MCF 10A (cell line): ENCODE measurements at regions not wholly inside any gene's neighbourhood (a gene's known extent, or its start where the extent isn't known, plus 50 kb on each side); places are given as distances from the start of the nearest gene placed in this dataset.

Experiments
- BruUV-seq: library from RNA; stranded (reverse); fragments of 400-500 nt; replicated peaks from 2 replicates; lab custom pipeline; 2021; lab: Mats Ljungman, UMichigan
- CTCF ChIA-PET: fragments of 300-600 bp; sonication (Branson Sonifier 250); formaldehyde crosslinking; extraction: SDS; loops from one replicate; lab custom pipeline; 2021; ENCODE audit warnings: antibody characterized with exemption, inconsistent platforms; lab: Yijun Ruan, JAX
- POLR2A ChIA-PET: fragments of 300-600, 350-650 bp; sonication (Branson Sonifier 250); formaldehyde crosslinking; extraction: SDS; loops from one replicate; lab custom pipeline; 2020; ENCODE audit warnings: antibody characterized with exemption, inconsistent platforms; lab: Yijun Ruan, JAX
- DNase-seq: peaks from one replicate; pipeline ENCODE4 v3.0.0-alpha.2; 2018; ENCODE audit not compliant: unreplicated experiment
- H3K27ac Mint-ChIP-seq: one replicate; pipeline ENCODE4 v1.8.0; 2022; ENCODE audit warnings: mild to moderate bottlenecking, low read depth, mixed read lengths; ENCODE audit not compliant: unreplicated experiment
- H3K27me3 Mint-ChIP-seq: one replicate; pipeline ENCODE4 v1.8.0; 2022; ENCODE audit warnings: mixed read lengths; ENCODE audit not compliant: insufficient read depth, unreplicated experiment
- H3K36me3 Mint-ChIP-seq: one replicate; pipeline ENCODE4 v1.8.0; 2022; ENCODE audit warnings: mild to moderate bottlenecking, moderate library complexity, mixed read lengths; ENCODE audit not compliant: insufficient read depth, unreplicated experiment
- H3K4me1 Mint-ChIP-seq: one replicate; pipeline ENCODE4 v1.8.0; 2022; ENCODE audit warnings: mixed read lengths; ENCODE audit not compliant: insufficient read depth, unreplicated experiment
- H3K4me3 Mint-ChIP-seq: one replicate; pipeline ENCODE4 v1.8.0; 2022; ENCODE audit warnings: mild to moderate bottlenecking, moderate library complexity, mixed read lengths; ENCODE audit not compliant: unreplicated experiment
- H3K9me3 Mint-ChIP-seq: one replicate; pipeline ENCODE4 v1.8.0; 2022; ENCODE audit warnings: mixed read lengths; ENCODE audit not compliant: unreplicated experiment
- intact Hi-C: fragments of 100-400 bp; cut with micrococcal nuclease; formaldehyde crosslinking; loops from 2 replicates; pipeline ENCODE4 v1.14.1; 2022
- TF ChIP-seq, protein P1 (sequence below): fragments of 200-600 bp; IDR thresholded peaks from one replicate; pipeline ENCODE4 v1.8.0; 2022; ENCODE audit warnings: antibody characterized with exemption, mild to moderate bottlenecking; ENCODE audit not compliant: unreplicated experiment

- ChIA-PET CTCF (no interaction called here), POLR2A (no interaction called here)
- Mint-ChIP-seq H3K27me3 (no peaks in the 10 kb centered on the region), H3K36me3 (no peaks in the 10 kb centered on the region), H3K9me3 (peaks cover 8% of the 10 kb centered on the region), H3K27ac (no peak overlapping the region), H3K4me3 (no peak overlapping the region), H3K4me1 (no peaks in the 10 kb centered on the region)
- DNase-seq: no peak
- TF ChIP-seq, protein P1, sequence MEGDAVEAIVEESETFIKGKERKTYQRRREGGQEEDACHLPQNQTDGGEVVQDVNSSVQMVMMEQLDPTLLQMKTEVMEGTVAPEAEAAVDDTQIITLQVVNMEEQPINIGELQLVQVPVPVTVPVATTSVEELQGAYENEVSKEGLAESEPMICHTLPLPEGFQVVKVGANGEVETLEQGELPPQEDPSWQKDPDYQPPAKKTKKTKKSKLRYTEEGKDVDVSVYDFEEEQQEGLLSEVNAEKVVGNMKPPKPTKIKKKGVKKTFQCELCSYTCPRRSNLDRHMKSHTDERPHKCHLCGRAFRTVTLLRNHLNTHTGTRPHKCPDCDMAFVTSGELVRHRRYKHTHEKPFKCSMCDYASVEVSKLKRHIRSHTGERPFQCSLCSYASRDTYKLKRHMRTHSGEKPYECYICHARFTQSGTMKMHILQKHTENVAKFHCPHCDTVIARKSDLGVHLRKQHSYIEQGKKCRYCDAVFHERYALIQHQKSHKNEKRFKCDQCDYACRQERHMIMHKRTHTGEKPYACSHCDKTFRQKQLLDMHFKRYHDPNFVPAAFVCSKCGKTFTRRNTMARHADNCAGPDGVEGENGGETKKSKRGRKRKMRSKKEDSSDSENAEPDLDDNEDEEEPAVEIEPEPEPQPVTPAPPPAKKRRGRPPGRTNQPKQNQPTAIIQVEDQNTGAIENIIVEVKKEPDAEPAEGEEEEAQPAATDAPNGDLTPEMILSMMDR: no peak
- BruUV-seq: no TSS peak
- intact Hi-C loops: no loop called here
Observed at GRCh38 chr2:8178911-8179310, 502.9 kb upstream of the ID2 start.

GRCh38 chr2:8189316-8189715 lies 492.5 kb upstream of the ID2 start:
- intact Hi-C loops: no loop called here
- no peaks in the 10 kb centered on the region for H3K4me1 Mint-ChIP-seq
- BruUV-seq: no TSS peak
- no peaks in the 10 kb centered on the region for H3K27me3 Mint-ChIP-seq
- H3K27ac Mint-ChIP-seq: no peak overlapping the region
- DNase-seq: no peak
- H3K4me3 Mint-ChIP-seq: no peak overlapping the region
- peaks cover 8% of the 10 kb centered on the region for H3K9me3 Mint-ChIP-seq
- CTCF ChIA-PET: interaction anchor here (0.7 kb wide), 1 partner anchor 51 kb away, joined by 5 read pairs; no protein-coding TSS in a partner anchor
- H3K36me3 Mint-ChIP-seq: peaks cover 7% of the 10 kb centered on the region
- POLR2A ChIA-PET: no interaction called here
- TF ChIP-seq, protein P1: no peak

GRCh38 chr2:8190279-8190678 lies 491.6 kb upstream of the ID2 start:
- no peaks in the 10 kb centered on the region for H3K27me3 Mint-ChIP-seq
- no peak overlapping the region for H3K4me3 Mint-ChIP-seq
- ChIA-PET POLR2A (no interaction called here), CTCF (no interaction called here)
- no peak for DNase-seq
- H3K36me3 Mint-ChIP-seq: peaks cover 7% of the 10 kb centered on the region
- no TSS peak for BruUV-seq
- H3K4me1 Mint-ChIP-seq: no peaks in the 10 kb centered on the region
- TF ChIP-seq, protein P1: no peak
- intact Hi-C loops: no loop called here
- H3K9me3 Mint-ChIP-seq: peaks cover 8% of the 10 kb centered on the region
- H3K27ac Mint-ChIP-seq: no peak overlapping the region

GRCh38 chr2:8191427-8191826 lies 490.4 kb upstream of the ID2 start:
- ChIA-PET CTCF (interaction anchor here (0.6 to 1.0 kb wide), 2 partner anchors 12 to 277 kb away, joined by 3 read pairs; no protein-coding TSS in a partner anchor), POLR2A (no interaction called here)
- Mint-ChIP-seq H3K36me3 (peaks cover 7% of the 10 kb centered on the region), H3K27ac (no peak overlapping the region), H3K4me3 (no peak overlapping the region), H3K27me3 (no peaks in the 10 kb centered on the region), H3K4me1 (no peaks in the 10 kb centered on the region), H3K9me3 (peaks cover 8% of the 10 kb centered on the region)
- TF ChIP-seq, protein P1: no peak
- no peak for DNase-seq
- BruUV-seq: no TSS peak
- intact Hi-C loops: no loop called here
